ENCODE measurements at regions not wholly inside any gene's neighbourhood (a gene's known extent, or its start where the extent isn't known, plus 50 kb on each side); places are given as distances from the start of the nearest gene placed in this dataset.

DNA sequence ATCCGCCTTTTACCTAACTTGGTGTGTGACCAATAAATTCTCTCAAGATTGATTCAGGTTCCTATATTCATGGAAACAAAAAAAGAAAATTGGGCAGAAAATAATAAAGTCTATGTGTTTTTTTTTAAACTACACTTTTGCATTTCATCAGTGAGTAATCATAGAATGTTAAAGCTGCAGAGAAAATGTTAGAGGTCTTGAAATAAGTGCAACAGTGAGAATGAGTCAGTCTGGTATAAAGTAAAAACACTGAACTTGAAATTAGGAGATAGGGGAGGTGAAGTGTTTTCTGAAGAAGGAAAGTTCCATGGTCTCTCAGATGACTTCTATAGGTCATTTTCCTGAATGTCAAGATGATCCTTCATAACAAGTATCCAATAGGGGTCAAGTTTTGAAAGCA, 202.6 kb upstream of the NRP1 start:
- Mint-ChIP-seq H3K27me3 (ENCODE audit: insufficient read depth, unreplicated experiment) (no peaks in the 10 kb centered on the region), H3K4me1 (ENCODE audit: low read depth, unreplicated experiment) (no peaks in the 10 kb centered on the region), H3K36me3 (ENCODE audit: insufficient read depth, unreplicated experiment) (no peaks in the 10 kb centered on the region), H3K27ac (ENCODE audit: unreplicated experiment) (no peak overlapping the region), H3K4me3 (ENCODE audit: unreplicated experiment) (no peak overlapping the region), H3K9me3 (ENCODE audit: unreplicated experiment) (peaks cover 11% of the 10 kb centered on the region)
- Histone ChIP-seq H3K36me3 (ENCODE audit: control insufficient read depth, insufficient read depth, low read length) (no peaks in the 10 kb centered on the region), H3K27me3 (replicated peaks; ENCODE audit: control insufficient read depth, insufficient read depth, low read length) (no peaks in the 10 kb centered on the region), H3K4me3 (ENCODE audit: low read depth, low read length) (no peak overlapping the region), H3K4me1 (no peaks in the 10 kb centered on the region), H3K9me3 (peaks cover 7% of the 10 kb centered on the region)
- TF ChIP-seq CTCF (IDR thresholded peaks at IDR 0.05; ENCODE audit: insufficient read depth in 1 of 2, low read depth in 1 of 2, low read length in 1 of 2, severe bottlenecking in 1 of 2, unreplicated experiment in 1 of 2): no peak
- CTCF ChIA-PET: no interaction called here
- POLR2A ChIA-PET: no interaction called here
- intact Hi-C loops (cut with micrococcal nuclease; ENCODE audit: unreplicated experiment): no loop called here
- no peak for DNase-seq
- no TSS peak for BruUV-seq (replicated peaks)

DNA sequence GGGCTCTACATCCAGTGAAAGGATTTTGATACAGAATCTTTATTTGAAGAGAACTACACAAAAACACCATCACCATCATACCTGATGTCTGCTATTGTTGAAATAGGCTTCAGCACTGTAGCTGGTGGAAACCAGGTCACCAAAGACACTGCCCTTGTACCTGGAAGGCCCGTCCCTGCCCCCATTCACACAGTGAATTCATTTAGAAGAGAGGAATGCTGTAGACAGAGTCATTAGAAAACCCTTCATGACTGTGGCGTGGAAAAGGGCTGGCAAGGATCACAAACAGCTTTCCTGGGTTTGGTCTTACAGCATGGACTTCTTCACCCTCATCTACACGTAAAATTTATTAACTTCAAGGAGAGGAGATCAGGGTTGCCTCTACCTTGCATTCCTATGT, 202.0 kb upstream of the NRP1 start:
- peaks cover 7% of the 10 kb centered on the region for H3K9me3 ChIP-seq
- H3K36me3 ChIP-seq (ENCODE audit: control insufficient read depth, insufficient read depth, low read length): no peaks in the 10 kb centered on the region
- Mint-ChIP-seq H3K36me3 (ENCODE audit: insufficient read depth, unreplicated experiment) (no peaks in the 10 kb centered on the region), H3K4me3 (ENCODE audit: unreplicated experiment) (no peak overlapping the region), H3K4me1 (ENCODE audit: low read depth, unreplicated experiment) (no peaks in the 10 kb centered on the region), H3K27ac (ENCODE audit: unreplicated experiment) (no peak overlapping the region), H3K9me3 (ENCODE audit: unreplicated experiment) (peaks cover 11% of the 10 kb centered on the region), H3K27me3 (ENCODE audit: insufficient read depth, unreplicated experiment) (no peaks in the 10 kb centered on the region)
- no peak for DNase-seq
- H3K4me1 ChIP-seq: no peaks in the 10 kb centered on the region
- BruUV-seq (replicated peaks): no TSS peak
- H3K4me3 ChIP-seq (ENCODE audit: low read depth, low read length): no peak overlapping the region
- H3K27me3 ChIP-seq (replicated peaks; ENCODE audit: control insufficient read depth, insufficient read depth, low read length): no peaks in the 10 kb centered on the region
- CTCF ChIA-PET: no interaction called here
- POLR2A ChIA-PET: no interaction called here
- TF ChIP-seq CTCF (IDR thresholded peaks at IDR 0.05; ENCODE audit: insufficient read depth in 1 of 2, low read depth in 1 of 2, low read length in 1 of 2, severe bottlenecking in 1 of 2, unreplicated experiment in 1 of 2): no peak
- intact Hi-C loops (cut with micrococcal nuclease; ENCODE audit: unreplicated experiment): no loop called here

DNA sequence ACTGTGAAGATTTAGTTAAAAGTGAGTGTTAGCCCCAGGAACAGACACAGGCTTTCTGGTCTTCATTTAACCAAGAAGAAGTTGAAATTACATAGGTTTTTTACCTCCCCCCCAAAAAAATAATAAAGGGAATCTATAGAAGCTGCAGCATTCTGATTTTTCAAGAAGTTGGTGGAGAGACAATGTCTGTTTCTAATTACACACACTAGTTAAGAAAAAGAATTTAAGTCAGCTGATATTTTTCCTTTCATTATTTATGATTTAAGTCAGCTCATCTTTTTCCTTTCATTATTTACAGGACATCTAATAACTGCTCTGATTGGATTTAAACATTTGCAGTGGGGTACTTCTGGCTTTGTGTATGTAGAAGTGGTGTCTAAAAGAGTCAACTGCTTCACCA, 201.4 kb upstream of the NRP1 start:
- Mint-ChIP-seq H3K4me1 (ENCODE audit: low read depth, unreplicated experiment) (no peaks in the 10 kb centered on the region), H3K36me3 (ENCODE audit: insufficient read depth, unreplicated experiment) (no peaks in the 10 kb centered on the region), H3K27me3 (ENCODE audit: insufficient read depth, unreplicated experiment) (no peaks in the 10 kb centered on the region), H3K27ac (ENCODE audit: unreplicated experiment) (no peak overlapping the region), H3K9me3 (ENCODE audit: unreplicated experiment) (peaks cover 11% of the 10 kb centered on the region), H3K4me3 (ENCODE audit: unreplicated experiment) (no peak overlapping the region)
- DNase-seq: no peak
- intact Hi-C loops (cut with micrococcal nuclease; ENCODE audit: unreplicated experiment): no loop called here
- ChIA-PET POLR2A (no interaction called here), CTCF (no interaction called here)
- Histone ChIP-seq H3K4me3 (ENCODE audit: low read depth, low read length) (no peak overlapping the region), H3K4me1 (no peaks in the 10 kb centered on the region), H3K9me3 (peaks cover 7% of the 10 kb centered on the region), H3K27me3 (replicated peaks; ENCODE audit: control insufficient read depth, insufficient read depth, low read length) (no peaks in the 10 kb centered on the region), H3K36me3 (ENCODE audit: control insufficient read depth, insufficient read depth, low read length) (no peaks in the 10 kb centered on the region)
- no peak for TF ChIP-seq CTCF (IDR thresholded peaks at IDR 0.05; ENCODE audit: insufficient read depth in 1 of 2, low read depth in 1 of 2, low read length in 1 of 2, severe bottlenecking in 1 of 2, unreplicated experiment in 1 of 2)
- BruUV-seq (replicated peaks): no TSS peak

Measured in Caco-2 (cell line).